Fibroblast of lung (primary cell): ENCODE measurements at regions not wholly inside any gene's neighbourhood (a gene's known extent, or its start where the extent isn't known, plus 50 kb on each side); places are given as distances from the start of the nearest gene placed in this dataset.

Experiments used
- DNase-seq, 2 donors: peaks; one replicate each; pipeline versions ENCODE4 v3.0.0 to v3.0.0-alpha.2; 2010; ENCODE audit warnings: low read depth in 2 of 2
- H2AFZ ChIP-seq: 2 replicates; pipeline ENCODE4 v1.5.1; 2012; ENCODE audit warnings: low read length, control low read depth, inconsistent platforms
- H3K27ac ChIP-seq: 2 replicates; pipeline ENCODE4 v1.5.1; 2011; ENCODE audit warnings: low read length, control low read depth; ENCODE audit not compliant: insufficient read depth
- H3K27me3 ChIP-seq: 2 replicates; pipeline ENCODE4 v1.5.1; 2011; ENCODE audit warnings: mild to moderate bottlenecking, low read length; ENCODE audit not compliant: control insufficient read depth, insufficient read depth
- H3K36me3 ChIP-seq: 2 replicates; pipeline ENCODE4 v1.5.1; 2011; ENCODE audit warnings: low read length; ENCODE audit not compliant: control insufficient read depth, insufficient read depth
- H3K4me1 ChIP-seq: 2 replicates; pipeline ENCODE4 v1.5.1; 2011; ENCODE audit warnings: low read length; ENCODE audit not compliant: control insufficient read depth, insufficient read depth; ENCODE audit errors: extremely low read depth
- H3K4me2 ChIP-seq: 2 replicates; pipeline ENCODE4 v1.5.1; 2011; ENCODE audit warnings: low read length, control low read depth; ENCODE audit not compliant: insufficient read depth; ENCODE audit errors: extremely low read depth
- H3K4me3 ChIP-seq, 4 experiments: fragments of 200-600 bp in 1 of 4; sonication (generic) in 1 of 4; replicated peaks in 1 of 4; 2 replicates each; pipeline ENCODE4 v1.5.1; 2011 to 2016; ENCODE audit warnings: low read length in 4 of 4, low read depth in 3 of 4, mild to moderate bottlenecking in 3 of 4, control low read depth in 2 of 4, inconsistent platforms in 1 of 4, mixed read lengths in 1 of 4; ENCODE audit not compliant: insufficient read depth in 1 of 4; ENCODE audit errors: control extremely low read depth in 1 of 4
- H3K79me2 ChIP-seq: 2 replicates; pipeline ENCODE4 v1.5.1; 2012; ENCODE audit warnings: mild to moderate bottlenecking, low read length, inconsistent platforms; ENCODE audit not compliant: control insufficient read depth, insufficient read depth
- H3K9ac ChIP-seq: 2 replicates; pipeline ENCODE4 v1.5.1; 2011; ENCODE audit warnings: mild to moderate bottlenecking, low read length, control low read depth; ENCODE audit not compliant: insufficient read depth
- H3K9me3 ChIP-seq: 2 replicates; pipeline ENCODE4 v1.5.1; 2012; ENCODE audit warnings: low read depth, low read length; ENCODE audit not compliant: control insufficient read depth, insufficient read depth
- H4K20me1 ChIP-seq: 2 replicates; pipeline ENCODE4 v1.5.1; 2011; ENCODE audit warnings: low read length; ENCODE audit not compliant: control insufficient read depth, insufficient read depth; ENCODE audit errors: extremely low read depth
- CTCF ChIP-seq, 2 donors: IDR thresholded peaks in 1 of 2; conservative IDR thresholded peaks in 1 of 2; 1 replicate in 1 of 2; 2 replicates in 1 of 2; pipeline ENCODE4 v1.5.1; 2011 to 2012; ENCODE audit warnings: low read length in 2 of 2, control low read depth in 1 of 2, inconsistent platforms in 1 of 2, low read depth in 1 of 2, mild to moderate bottlenecking in 1 of 2
- EZH2 ChIP-seq: IDR thresholded peaks from 2 replicates; pipeline ENCODE4 v1.5.1; 2012; ENCODE audit warnings: low read length, control low read depth, mild to moderate bottlenecking; ENCODE audit errors: missing control alignments

GRCh38 chr3:70608434-70608833 lies 296.0 kb upstream of the MDFIC2 start:
- Histone ChIP-seq H2AFZ (no peak overlapping the region), H3K27me3 (no peaks in the 10 kb centered on the region), H3K9ac (no peak overlapping the region), H3K79me2 (no peaks in the 10 kb centered on the region), H3K27ac (no peak overlapping the region), H3K4me2 (no peak overlapping the region), H4K20me1 (no peaks in the 10 kb centered on the region), H3K36me3 (no peaks in the 10 kb centered on the region), H3K4me1 (no peaks in the 10 kb centered on the region), H3K4me3 (no peak overlapping the region), H3K9me3 (no peaks in the 10 kb centered on the region)
- no peak for DNase-seq
- TF ChIP-seq CTCF (conservative IDR thresholded peaks at IDR 0.05 in 1 of 2, IDR thresholded peaks at IDR 0.05 in 1 of 2; ENCODE audit: low read depth in 1 of 2, low read length in 2 of 2) (no peak), EZH2 (no peak)

- no peak for DNase-seq
- H3K9me3 ChIP-seq = no peaks in the 10 kb centered on the region
- H3K4me2 ChIP-seq = no peak overlapping the region
- no peak overlapping the region for H2AFZ ChIP-seq
- no peak overlapping the region for H3K9ac ChIP-seq
- H3K4me1 ChIP-seq = no peaks in the 10 kb centered on the region
- no peaks in the 10 kb centered on the region for H3K27me3 ChIP-seq
- H3K27ac ChIP-seq = no peak overlapping the region
- no peak for TF ChIP-seq EZH2
- TF ChIP-seq CTCF (conservative IDR thresholded peaks at IDR 0.05 in 1 of 2, IDR thresholded peaks at IDR 0.05 in 1 of 2; ENCODE audit: low read depth in 1 of 2, low read length in 2 of 2) = no peak
- no peak overlapping the region for H3K4me3 ChIP-seq
- no peaks in the 10 kb centered on the region for H3K36me3 ChIP-seq
- no peaks in the 10 kb centered on the region for H3K79me2 ChIP-seq
- no peaks in the 10 kb centered on the region for H4K20me1 ChIP-seq
Measured at GRCh38 chr3:70607469-70607868, 295.0 kb upstream of the MDFIC2 start.

GRCh38 chr3:70606018-70606417 lies 293.6 kb upstream of the MDFIC2 start:
- Histone ChIP-seq H3K9me3 (no peaks in the 10 kb centered on the region), H3K9ac (no peak overlapping the region), H3K27ac (no peak overlapping the region), H3K4me1 (no peaks in the 10 kb centered on the region), H3K4me3 (no peak overlapping the region), H3K27me3 (no peaks in the 10 kb centered on the region), H4K20me1 (no peaks in the 10 kb centered on the region), H3K36me3 (no peaks in the 10 kb centered on the region), H2AFZ (no peak overlapping the region), H3K4me2 (no peak overlapping the region), H3K79me2 (no peaks in the 10 kb centered on the region)
- TF ChIP-seq CTCF (conservative IDR thresholded peaks at IDR 0.05 in 1 of 2, IDR thresholded peaks at IDR 0.05 in 1 of 2; ENCODE audit: low read depth in 1 of 2, low read length in 2 of 2) (no peak), EZH2 (no peak)
- peak; percentile 11 to 35 for DNase-seq
